ENCODE measurements at regions not wholly inside any gene's neighbourhood (a gene's known extent, or its start where the extent isn't known, plus 50 kb on each side); places are given as distances from the start of the nearest gene placed in this dataset.

- intact Hi-C loops (cut with DNase I; ENCODE audit: low total_unique reads), result no loop called here
- WGBS, 2 donors (ENCODE audit: low coverage in 1 of 2), result 0 to 65% methylated on average over 1 to 7 of the region's 7 CpGs
- Histone ChIP-seq H3K4me3 (no peak overlapping the region), H3K27ac (no peak overlapping the region), H3K4me1 (peaks cover 0 to 6% (median 3%) of the 10 kb centered on the region in 4 donors), H3K9me3 (no peaks in the 10 kb centered on the region), H3K27me3 (no peaks in the 10 kb centered on the region), H3K36me3 (no peaks in the 10 kb centered on the region)
- TF ChIP-seq POLR2AphosphoS5 (IDR thresholded peaks at IDR 0.05), result no peak
- TF ChIP-seq EP300 (IDR thresholded peaks at IDR 0.05; ENCODE audit: low read depth), result no peak
- TF ChIP-seq CTCF (IDR thresholded peaks at IDR 0.05), result no peak
- TF ChIP-seq POLR2A (IDR thresholded peaks at IDR 0.05), result no peak
- peak; percentile 38 for DNase-seq
- in situ Hi-C loops (cut with MboI; ENCODE audit: low pct_ligation_motif_present in 1 of 4, low pct_unique_long_range_greater_than_20kb in 1 of 4, low sequenced_read_pairs in 3 of 4), result no loop called here
Measured at GRCh38 chr18:45359275-45360009, 255.8 kb upstream of the SLC14A2 start.

GRCh38 chr18:45361125-45361851 is 254.0 kb upstream of the SLC14A2 start:
- in situ Hi-C loops (cut with MboI; ENCODE audit: low pct_ligation_motif_present in 1 of 4, low pct_unique_long_range_greater_than_20kb in 1 of 4, low sequenced_read_pairs in 3 of 4), result no loop called here

GRCh38 chr18:45363196-45363595 is 252.1 kb upstream of the SLC14A2 start:
- no peak for TF ChIP-seq CTCF (IDR thresholded peaks at IDR 0.05)
- TF ChIP-seq POLR2A (IDR thresholded peaks at IDR 0.05), result no peak
- no peak for TF ChIP-seq EP300 (IDR thresholded peaks at IDR 0.05; ENCODE audit: low read depth)
- no peak for TF ChIP-seq POLR2AphosphoS5 (IDR thresholded peaks at IDR 0.05)
- Histone ChIP-seq H3K4me3 (no peak overlapping the region), H3K9me3 (no peaks in the 10 kb centered on the region), H3K36me3 (no peaks in the 10 kb centered on the region), H3K4me1 (peaks cover 0 to 6% (median 3%) of the 10 kb centered on the region in 4 donors), H3K27ac (no peak overlapping the region), H3K27me3 (no peaks in the 10 kb centered on the region)
- intact Hi-C loops (cut with DNase I; ENCODE audit: low total_unique reads) (no loop called here), in situ Hi-C loops (cut with MboI; ENCODE audit: low pct_ligation_motif_present in 1 of 4, low pct_unique_long_range_greater_than_20kb in 1 of 4, low sequenced_read_pairs in 3 of 4) (no loop called here)
- DNase-seq, result no peak
- WGBS, 2 donors (ENCODE audit: low coverage in 1 of 2), result 86 to 93% methylated on average over 3 to 4 of the region's 4 CpGs

More at GRCh38 chr18:45361125-45361851, 254.0 kb upstream of the SLC14A2 start:
- H3K4me3 ChIP-seq, result no peak overlapping the region
- no peaks in the 10 kb centered on the region for H3K9me3 ChIP-seq
- intact Hi-C loops (cut with DNase I; ENCODE audit: low total_unique reads), result no loop called here
- peaks cover 0 to 6% (median 3%) of the 10 kb centered on the region in 4 donors for H3K4me1 ChIP-seq
- H3K27ac ChIP-seq, result no peak overlapping the region
- H3K36me3 ChIP-seq, result no peaks in the 10 kb centered on the region
- H3K27me3 ChIP-seq, result no peaks in the 10 kb centered on the region
- DNase-seq, result no peak
- TF ChIP-seq POLR2AphosphoS5 (IDR thresholded peaks at IDR 0.05), result no peak
- no peak for TF ChIP-seq POLR2A (IDR thresholded peaks at IDR 0.05)
- TF ChIP-seq CTCF (IDR thresholded peaks at IDR 0.05), result no peak
- TF ChIP-seq EP300 (IDR thresholded peaks at IDR 0.05; ENCODE audit: low read depth), result no peak
- WGBS, 2 donors (ENCODE audit: low coverage in 1 of 2), result 94 to 98% methylated on average over 4 of the region's 4 CpGs

GRCh38 chr18:45365835-45366234 is 249.4 kb upstream of the SLC14A2 start:
- DNase-seq, result no peak
- Histone ChIP-seq H3K4me3 (no peak overlapping the region), H3K9me3 (no peaks in the 10 kb centered on the region), H3K36me3 (no peaks in the 10 kb centered on the region), H3K4me1 (no peaks in the 10 kb centered on the region), H3K27ac (no peak overlapping the region), H3K27me3 (no peaks in the 10 kb centered on the region)
- intact Hi-C loops (cut with DNase I; ENCODE audit: low total_unique reads) (no loop called here), in situ Hi-C loops (cut with MboI; ENCODE audit: low pct_ligation_motif_present in 1 of 4, low pct_unique_long_range_greater_than_20kb in 1 of 4, low sequenced_read_pairs in 3 of 4) (no loop called here)
- TF ChIP-seq CTCF (IDR thresholded peaks at IDR 0.05) (no peak), POLR2AphosphoS5 (IDR thresholded peaks at IDR 0.05) (no peak), POLR2A (IDR thresholded peaks at IDR 0.05) (no peak), EP300 (IDR thresholded peaks at IDR 0.05; ENCODE audit: low read depth) (no peak)
- WGBS, 2 donors (ENCODE audit: low coverage in 1 of 2), result 52 to 79% methylated on average over 2 to 3 of the region's 3 CpGs

Measured in transverse colon (tissue), 4 donors.